ENCODE measurements at regions not wholly inside any gene's neighbourhood (a gene's known extent, or its start where the extent isn't known, plus 50 kb on each side); places are given as distances from the start of the nearest gene placed in this dataset.

DNA sequence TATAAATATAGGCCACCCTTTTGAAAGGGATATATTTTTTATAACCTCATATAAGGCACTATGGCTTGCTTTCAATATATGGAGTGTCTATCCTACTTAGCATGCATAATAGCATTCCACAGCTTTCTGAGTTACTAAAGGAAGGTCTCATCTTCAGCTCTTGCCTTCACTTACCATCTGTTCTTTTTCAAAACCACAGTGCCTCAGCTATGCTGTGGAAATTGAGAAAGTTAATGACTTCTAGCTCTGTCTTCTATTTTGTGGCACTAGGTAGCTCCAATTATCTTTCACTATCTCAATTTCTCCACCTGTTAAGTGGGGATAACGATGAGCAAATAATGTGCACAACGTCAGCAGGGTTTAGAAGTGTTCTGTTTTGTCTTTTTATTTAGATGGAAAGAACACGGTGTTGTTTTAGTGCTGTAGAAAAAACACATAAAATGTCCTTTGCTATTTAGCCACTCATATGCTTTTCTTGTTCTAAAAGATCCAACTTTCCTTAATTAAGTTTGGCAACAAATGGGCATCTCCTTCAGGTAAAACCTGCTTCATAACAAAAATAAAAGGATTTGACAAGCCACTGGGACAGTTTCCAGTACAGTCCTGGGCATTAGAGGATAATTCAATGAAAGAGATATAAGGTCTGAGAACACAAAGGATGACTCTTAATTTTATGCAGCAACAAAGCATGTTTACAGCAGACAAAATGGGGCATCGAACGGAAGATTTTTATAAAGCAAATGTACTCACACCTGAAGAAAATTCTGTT is 462.0 kb upstream of the SYT1 start:
- no peak for TF ChIP-seq CTCF (IDR thresholded peaks at IDR 0.05)
- no peak for TF ChIP-seq POLR2A (IDR thresholded peaks at IDR 0.05)
